NB4 (cell line): ENCODE measurements at regions not wholly inside any gene's neighbourhood (a gene's known extent, or its start where the extent isn't known, plus 50 kb on each side); places are given as distances from the start of the nearest gene placed in this dataset.

Experiments used
- CTCF ChIP-seq: IDR thresholded peaks from one replicate; pipeline ENCODE4 v1.5.1; 2012; ENCODE audit warnings: low read depth, low read length
- MYC ChIP-seq: IDR thresholded peaks from 2 replicates; pipeline ENCODE4 v1.6.1; 2011; ENCODE audit warnings: low read depth, low read length
- POLR2A ChIP-seq: IDR thresholded peaks from 2 replicates; pipeline ENCODE4 v1.6.1; 2011; ENCODE audit warnings: mild to moderate bottlenecking; ENCODE audit not compliant: insufficient read length; ENCODE audit errors: extremely low read depth

GRCh38 chr6:119523556-119523955, 174.0 kb upstream of the MAN1A1 start:
- TF ChIP-seq CTCF = no peak
- no peak for TF ChIP-seq MYC
- no peak for TF ChIP-seq POLR2A
